GM23338 (cell line): ENCODE measurements at regions not wholly inside any gene's neighbourhood (a gene's known extent, or its start where the extent isn't known, plus 50 kb on each side); places are given as distances from the start of the nearest gene placed in this dataset.

Experiments
- CREB1 ChIP-seq: fragments of 250-450 bp; sonication (Bioruptor Pico); IDR thresholded peaks from 2 replicates; pipeline ENCODE4 v1.5.0; 2020; ENCODE audit warnings: low read depth, mild to moderate bottlenecking, moderate library complexity
- CTCF ChIP-seq, 2 experiments: fragments of 200-600 bp in 1 of 2; sonication (generic) in 1 of 2; conservative IDR thresholded peaks; 2 replicates each; pipeline versions ENCODE4 v1.5.1 to v1.6.1; 2016 to 2017; ENCODE audit warnings: antibody characterized with exemption in 2 of 2, low read depth in 2 of 2, mild to moderate bottlenecking in 2 of 2, moderate library complexity in 1 of 2
- EZH2 ChIP-seq: fragments of 200-600 bp; sonication (generic); IDR thresholded peaks from one replicate; pipeline ENCODE4 v1.8.0; 2017; ENCODE audit warnings: antibody characterized with exemption, mild to moderate bottlenecking, low read depth; ENCODE audit not compliant: unreplicated experiment
- EZH2phosphoT487 ChIP-seq: fragments of 200-600 bp; sonication (generic); IDR thresholded peaks from one replicate; pipeline ENCODE4 v1.8.1; 2018; ENCODE audit warnings: antibody characterized with exemption; ENCODE audit not compliant: unreplicated experiment
- JUNB ChIP-seq: IDR thresholded peaks from one replicate; pipeline ENCODE4 v1.6.1; 2016; ENCODE audit warnings: antibody characterized with exemption; ENCODE audit not compliant: unreplicated experiment
- POLR2AphosphoS5 ChIP-seq: IDR thresholded peaks from 2 replicates; pipeline ENCODE4 v1.6.1; 2016; ENCODE audit warnings: antibody characterized with exemption, low read depth
- ZNF331 ChIP-seq: fragments of 250-450 bp; sonication (Bioruptor Pico); IDR thresholded peaks from 2 replicates; pipeline ENCODE4 v1.5.0; 2020; ENCODE audit warnings: low read depth, mild to moderate bottlenecking, moderate library complexity
- TF ChIP-seq, protein P1 (sequence below): IDR thresholded peaks from one replicate; pipeline ENCODE4 v1.6.1; 2018; ENCODE audit warnings: antibody characterized with exemption; ENCODE audit not compliant: unreplicated experiment
- TF ChIP-seq, protein P2 (sequence below): IDR thresholded peaks from 2 replicates; pipeline ENCODE4 v1.6.1; 2016; ENCODE audit warnings: antibody characterized with exemption
- TF ChIP-seq, protein P3 (sequence below): fragments of 250-450 bp; sonication (Bioruptor Pico); IDR thresholded peaks from 2 replicates; pipeline ENCODE4 v1.5.0; 2020; ENCODE audit warnings: mild to moderate bottlenecking, moderate library complexity

- TF ChIP-seq POLR2AphosphoS5 (no peak), EZH2 (no peak), CTCF (conservative IDR thresholded peaks at IDR 0.05; ENCODE audit: low read depth in 2 of 2) (no peak), EZH2phosphoT487 (no peak), JUNB (no peak), ZNF331 (CRISPR knock-in tag) (no peak), CREB1 (CRISPR knock-in tag) (no peak)
- TF ChIP-seq, protein P1, sequence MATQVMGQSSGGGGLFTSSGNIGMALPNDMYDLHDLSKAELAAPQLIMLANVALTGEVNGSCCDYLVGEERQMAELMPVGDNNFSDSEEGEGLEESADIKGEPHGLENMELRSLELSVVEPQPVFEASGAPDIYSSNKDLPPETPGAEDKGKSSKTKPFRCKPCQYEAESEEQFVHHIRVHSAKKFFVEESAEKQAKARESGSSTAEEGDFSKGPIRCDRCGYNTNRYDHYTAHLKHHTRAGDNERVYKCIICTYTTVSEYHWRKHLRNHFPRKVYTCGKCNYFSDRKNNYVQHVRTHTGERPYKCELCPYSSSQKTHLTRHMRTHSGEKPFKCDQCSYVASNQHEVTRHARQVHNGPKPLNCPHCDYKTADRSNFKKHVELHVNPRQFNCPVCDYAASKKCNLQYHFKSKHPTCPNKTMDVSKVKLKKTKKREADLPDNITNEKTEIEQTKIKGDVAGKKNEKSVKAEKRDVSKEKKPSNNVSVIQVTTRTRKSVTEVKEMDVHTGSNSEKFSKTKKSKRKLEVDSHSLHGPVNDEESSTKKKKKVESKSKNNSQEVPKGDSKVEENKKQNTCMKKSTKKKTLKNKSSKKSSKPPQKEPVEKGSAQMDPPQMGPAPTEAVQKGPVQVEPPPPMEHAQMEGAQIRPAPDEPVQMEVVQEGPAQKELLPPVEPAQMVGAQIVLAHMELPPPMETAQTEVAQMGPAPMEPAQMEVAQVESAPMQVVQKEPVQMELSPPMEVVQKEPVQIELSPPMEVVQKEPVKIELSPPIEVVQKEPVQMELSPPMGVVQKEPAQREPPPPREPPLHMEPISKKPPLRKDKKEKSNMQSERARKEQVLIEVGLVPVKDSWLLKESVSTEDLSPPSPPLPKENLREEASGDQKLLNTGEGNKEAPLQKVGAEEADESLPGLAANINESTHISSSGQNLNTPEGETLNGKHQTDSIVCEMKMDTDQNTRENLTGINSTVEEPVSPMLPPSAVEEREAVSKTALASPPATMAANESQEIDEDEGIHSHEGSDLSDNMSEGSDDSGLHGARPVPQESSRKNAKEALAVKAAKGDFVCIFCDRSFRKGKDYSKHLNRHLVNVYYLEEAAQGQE, result no peak
- TF ChIP-seq, protein P2, sequence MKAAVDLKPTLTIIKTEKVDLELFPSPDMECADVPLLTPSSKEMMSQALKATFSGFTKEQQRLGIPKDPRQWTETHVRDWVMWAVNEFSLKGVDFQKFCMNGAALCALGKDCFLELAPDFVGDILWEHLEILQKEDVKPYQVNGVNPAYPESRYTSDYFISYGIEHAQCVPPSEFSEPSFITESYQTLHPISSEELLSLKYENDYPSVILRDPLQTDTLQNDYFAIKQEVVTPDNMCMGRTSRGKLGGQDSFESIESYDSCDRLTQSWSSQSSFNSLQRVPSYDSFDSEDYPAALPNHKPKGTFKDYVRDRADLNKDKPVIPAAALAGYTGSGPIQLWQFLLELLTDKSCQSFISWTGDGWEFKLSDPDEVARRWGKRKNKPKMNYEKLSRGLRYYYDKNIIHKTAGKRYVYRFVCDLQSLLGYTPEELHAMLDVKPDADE, result no peak
- TF ChIP-seq, protein P3, sequence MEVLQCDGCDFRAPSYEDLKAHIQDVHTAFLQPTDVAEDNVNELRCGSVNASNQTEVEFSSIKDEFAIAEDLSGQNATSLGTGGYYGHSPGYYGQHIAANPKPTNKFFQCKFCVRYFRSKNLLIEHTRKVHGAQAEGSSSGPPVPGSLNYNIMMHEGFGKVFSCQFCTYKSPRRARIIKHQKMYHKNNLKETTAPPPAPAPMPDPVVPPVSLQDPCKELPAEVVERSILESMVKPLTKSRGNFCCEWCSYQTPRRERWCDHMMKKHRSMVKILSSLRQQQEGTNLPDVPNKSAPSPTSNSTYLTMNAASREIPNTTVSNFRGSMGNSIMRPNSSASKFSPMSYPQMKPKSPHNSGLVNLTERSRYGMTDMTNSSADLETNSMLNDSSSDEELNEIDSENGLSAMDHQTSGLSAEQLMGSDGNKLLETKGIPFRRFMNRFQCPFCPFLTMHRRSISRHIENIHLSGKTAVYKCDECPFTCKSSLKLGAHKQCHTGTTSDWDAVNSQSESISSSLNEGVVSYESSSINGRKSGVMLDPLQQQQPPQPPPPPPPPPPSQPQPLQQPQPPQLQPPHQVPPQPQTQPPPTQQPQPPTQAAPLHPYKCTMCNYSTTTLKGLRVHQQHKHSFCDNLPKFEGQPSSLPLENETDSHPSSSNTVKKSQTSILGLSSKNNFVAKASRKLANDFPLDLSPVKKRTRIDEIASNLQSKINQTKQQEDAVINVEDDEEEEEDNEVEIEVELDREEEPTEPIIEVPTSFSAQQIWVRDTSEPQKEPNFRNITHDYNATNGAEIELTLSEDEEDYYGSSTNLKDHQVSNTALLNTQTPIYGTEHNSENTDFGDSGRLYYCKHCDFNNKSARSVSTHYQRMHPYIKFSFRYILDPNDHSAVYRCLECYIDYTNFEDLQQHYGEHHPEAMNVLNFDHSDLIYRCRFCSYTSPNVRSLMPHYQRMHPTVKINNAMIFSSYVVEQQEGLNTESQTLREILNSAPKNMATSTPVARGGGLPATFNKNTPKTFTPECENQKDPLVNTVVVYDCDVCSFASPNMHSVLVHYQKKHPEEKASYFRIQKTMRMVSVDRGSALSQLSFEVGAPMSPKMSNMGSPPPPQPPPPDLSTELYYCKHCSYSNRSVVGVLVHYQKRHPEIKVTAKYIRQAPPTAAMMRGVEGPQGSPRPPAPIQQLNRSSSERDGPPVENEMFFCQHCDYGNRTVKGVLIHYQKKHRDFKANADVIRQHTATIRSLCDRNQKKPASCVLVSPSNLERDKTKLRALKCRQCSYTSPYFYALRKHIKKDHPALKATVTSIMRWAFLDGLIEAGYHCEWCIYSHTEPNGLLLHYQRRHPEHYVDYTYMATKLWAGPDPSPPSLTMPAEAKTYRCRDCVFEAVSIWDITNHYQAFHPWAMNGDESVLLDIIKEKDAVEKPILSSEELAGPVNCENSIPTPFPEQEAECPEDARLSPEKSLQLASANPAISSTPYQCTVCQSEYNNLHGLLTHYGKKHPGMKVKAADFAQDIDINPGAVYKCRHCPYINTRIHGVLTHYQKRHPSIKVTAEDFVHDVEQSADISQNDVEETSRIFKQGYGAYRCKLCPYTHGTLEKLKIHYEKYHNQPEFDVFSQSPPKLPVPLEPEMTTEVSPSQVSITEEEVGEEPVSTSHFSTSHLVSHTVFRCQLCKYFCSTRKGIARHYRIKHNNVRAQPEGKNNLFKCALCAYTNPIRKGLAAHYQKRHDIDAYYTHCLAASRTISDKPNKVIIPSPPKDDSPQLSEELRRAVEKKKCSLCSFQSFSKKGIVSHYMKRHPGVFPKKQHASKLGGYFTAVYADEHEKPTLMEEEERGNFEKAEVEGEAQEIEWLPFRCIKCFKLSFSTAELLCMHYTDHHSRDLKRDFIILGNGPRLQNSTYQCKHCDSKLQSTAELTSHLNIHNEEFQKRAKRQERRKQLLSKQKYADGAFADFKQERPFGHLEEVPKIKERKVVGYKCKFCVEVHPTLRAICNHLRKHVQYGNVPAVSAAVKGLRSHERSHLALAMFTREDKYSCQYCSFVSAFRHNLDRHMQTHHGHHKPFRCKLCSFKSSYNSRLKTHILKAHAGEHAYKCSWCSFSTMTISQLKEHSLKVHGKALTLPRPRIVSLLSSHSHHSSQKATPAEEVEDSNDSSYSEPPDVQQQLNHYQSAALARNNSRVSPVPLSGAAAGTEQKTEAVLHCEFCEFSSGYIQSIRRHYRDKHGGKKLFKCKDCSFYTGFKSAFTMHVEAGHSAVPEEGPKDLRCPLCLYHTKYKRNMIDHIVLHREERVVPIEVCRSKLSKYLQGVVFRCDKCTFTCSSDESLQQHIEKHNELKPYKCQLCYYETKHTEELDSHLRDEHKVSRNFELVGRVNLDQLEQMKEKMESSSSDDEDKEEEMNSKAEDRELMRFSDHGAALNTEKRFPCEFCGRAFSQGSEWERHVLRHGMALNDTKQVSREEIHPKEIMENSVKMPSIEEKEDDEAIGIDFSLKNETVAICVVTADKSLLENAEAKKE (CRISPR knock-in tag), result no peak
These were observed 120.0 kb downstream of the GALR1 start for GRCh38 chr18:77369644-77370043.
